Stimulated activated CD8-positive, alpha-beta memory T cell treated with anti-CD3 and anti-CD28 coated beads, Interleukin-4, amount 100 ng/mL, for 48 hours (primary cell): ENCODE measurements at regions not wholly inside any gene's neighbourhood (a gene's known extent, or its start where the extent isn't known, plus 50 kb on each side); places are given as distances from the start of the nearest gene placed in this dataset.

ENCODE experiments used
- DNase-seq: peaks from one replicate; pipeline ENCODE4 v3.0.0-alpha.2; 2020

- DNase-seq: no peak
Measured at GRCh38 chr7:21099432-21099831, 312.7 kb upstream of the SP8 start.

GRCh38 chr7:21099955-21100354, 313.3 kb upstream of the SP8 start:
- no peak for DNase-seq

DNA sequence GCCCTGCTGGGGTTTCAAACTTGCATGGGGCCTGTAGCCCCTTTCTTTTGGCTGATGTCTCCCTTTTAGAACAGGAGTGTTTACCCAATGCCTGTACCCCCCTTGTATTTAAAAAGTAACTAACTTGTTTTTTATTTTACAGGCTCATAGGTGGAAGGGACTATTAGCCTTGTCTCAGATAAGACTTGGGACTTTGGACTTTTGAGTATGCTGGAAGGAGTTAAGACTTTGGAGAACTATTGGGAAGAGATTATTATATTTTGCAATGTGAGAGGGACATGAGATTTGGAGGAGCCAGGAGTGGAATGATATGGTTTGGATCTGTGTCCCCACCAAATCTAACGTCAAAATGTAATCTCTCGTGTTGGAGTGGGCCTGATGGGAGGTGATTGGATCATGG, 314.9 kb upstream of the SP8 start:
- DNase-seq: no peak

DNA sequence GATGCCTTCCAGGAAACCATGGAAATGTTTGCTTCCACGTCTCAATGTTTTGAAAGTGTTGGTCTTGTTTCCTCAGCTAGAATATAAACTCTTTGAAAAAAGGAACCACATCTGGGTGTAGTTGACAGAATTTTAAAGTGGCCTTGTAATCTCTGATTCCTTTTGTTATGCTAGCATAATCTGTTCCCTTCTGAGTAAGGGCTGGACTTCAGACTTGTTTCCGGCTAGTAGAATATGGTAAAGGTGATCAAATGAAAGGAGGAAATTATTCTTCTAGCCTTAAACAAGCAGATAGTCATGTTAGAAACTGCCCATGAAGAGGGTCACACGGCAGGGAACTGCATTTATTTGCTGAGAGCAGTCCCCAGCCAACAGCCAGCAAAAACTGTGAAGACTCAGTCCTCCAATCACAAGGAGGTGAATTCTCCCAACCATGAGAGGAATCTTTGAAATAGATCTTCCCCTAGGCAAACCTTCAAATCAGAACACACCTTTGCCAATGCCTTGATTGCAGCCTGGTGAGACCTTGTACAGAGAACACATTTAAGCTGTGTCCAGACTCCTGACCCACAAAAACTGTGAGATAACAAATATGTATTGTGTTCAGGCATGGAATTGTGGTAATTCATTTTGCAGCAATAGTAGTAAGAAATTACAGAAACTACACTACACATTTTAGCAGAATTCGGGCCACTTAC, 316.9 kb upstream of the SP8 start:
- DNase-seq: no peak

GRCh38 chr7:21104124-21104500, 317.4 kb upstream of the SP8 start:
- DNase-seq: no peak

DNA sequence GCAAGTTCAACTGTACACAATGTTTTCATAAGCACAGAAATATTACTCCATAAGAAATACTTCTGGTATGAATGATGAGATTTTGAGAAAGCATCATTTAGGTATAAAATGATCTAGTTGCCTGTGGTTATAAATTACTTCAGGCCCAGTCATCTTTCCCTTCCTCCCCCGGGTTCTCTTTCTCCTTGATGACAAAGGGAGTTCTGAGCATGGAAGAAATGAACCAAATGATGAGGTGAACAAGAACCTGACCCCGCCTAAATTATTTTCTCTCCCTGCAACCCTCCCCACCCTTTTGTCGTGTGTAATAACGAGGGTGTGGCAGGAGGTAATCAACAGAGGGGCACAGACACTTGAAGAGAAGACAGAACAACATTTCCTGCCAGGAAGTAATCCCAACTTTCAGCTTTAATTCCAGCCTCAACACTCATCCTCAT, 319.6 kb upstream of the SP8 start:
- DNase-seq: no peak

GRCh38 chr7:21107101-21107500, 320.4 kb upstream of the SP8 start:
- DNase-seq: no peak

- no peak for DNase-seq
Measured at GRCh38 chr7:21108182-21108581, 319.7 kb upstream of the SP4 start.

DNA sequence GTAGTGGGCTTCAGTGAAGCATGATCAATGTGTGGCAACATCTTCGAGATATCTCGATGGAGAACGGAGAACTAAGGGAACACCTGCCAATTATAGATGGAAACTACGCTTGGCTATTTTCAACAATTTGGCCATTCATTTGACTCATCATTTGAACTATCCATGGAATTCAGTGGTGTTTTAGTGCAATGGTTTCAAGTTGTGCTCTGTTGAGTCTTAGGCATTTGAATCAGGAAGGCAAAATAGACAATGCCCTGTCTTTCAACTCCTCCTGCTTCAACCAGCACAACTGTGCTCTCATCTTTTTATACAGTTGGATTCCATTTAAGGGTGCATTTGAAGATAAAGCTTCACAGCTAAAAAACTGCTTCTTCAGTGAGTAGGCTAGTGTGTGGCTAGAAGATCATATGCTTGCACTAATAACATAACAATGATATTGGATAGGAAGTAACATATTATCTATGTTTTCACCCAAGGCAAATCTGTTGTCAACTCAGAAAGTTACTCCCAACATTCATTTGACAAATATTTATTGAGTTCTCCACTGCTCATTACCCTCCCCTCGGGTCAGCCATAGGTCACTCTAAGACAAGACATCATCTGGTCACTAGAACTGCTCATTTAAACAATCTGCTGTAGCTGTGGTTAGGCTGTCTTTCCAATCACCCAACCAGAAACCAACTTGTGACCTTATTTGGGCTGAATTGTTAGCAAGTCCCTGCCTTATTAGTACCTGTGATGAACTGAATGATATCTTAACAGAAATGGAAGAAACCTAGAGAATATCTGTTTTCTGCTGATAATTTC, 314.1 kb upstream of the SP4 start:
- no peak for DNase-seq

GRCh38 chr7:21123586-21123985, 304.3 kb upstream of the SP4 start:
- DNase-seq: no peak

- DNase-seq: no peak
Measured at GRCh38 chr7:21125297-21125696, 302.6 kb upstream of the SP4 start.

DNA sequence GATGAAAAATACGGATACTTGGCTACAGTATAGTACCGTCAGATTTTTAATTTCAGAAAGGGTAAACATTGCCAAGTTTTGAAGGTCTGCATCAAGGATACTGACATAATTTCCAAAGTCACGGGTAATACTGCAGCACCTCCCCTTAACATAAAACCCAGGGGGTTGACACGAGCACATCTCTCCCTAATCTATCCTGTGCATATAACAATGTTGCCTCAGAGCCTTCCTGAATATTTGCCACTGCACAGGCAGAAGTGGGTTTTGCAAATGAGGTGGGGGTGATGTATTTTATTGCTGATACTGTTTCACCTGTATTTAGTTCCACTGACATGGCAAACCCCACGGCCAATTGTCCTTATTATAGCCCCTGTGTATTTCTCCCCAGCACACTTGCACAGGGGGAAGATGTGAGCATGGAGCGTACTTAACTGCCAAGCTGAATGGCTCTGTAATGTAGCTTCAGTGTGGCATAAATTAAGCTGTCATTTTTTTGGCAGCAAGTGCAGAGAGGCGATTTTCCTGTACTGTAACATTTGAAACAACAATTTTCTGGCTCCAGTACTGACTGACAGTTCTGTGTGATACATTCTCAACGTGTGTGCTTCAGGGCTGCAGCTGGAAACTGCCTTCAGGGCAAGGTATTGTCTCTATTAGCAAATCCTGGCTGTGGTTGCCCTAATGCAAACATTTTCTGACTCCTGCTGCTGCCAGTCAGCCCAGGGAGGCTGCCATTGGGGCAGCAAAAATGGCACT, 299.6 kb upstream of the SP4 start:
- no peak for DNase-seq

DNA sequence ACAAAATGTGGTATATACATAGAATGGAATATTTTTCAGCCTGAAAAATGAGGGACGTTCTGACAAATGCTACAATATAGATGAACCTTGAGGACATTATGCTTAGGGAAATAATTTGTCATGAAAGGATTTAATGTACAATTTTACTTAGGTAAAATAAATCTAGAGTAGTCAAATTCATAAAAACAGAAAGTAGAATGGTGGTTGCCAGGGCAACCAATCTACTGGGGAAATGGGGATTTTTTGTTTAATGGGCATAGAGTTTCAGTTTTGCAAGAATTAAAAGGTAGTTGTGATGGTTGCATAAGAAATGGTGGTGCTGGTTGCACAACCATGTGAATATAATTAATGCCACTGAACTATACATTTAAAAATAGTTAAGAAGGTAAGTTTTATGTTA, 296.0 kb upstream of the SP4 start:
- DNase-seq: no peak

DNA sequence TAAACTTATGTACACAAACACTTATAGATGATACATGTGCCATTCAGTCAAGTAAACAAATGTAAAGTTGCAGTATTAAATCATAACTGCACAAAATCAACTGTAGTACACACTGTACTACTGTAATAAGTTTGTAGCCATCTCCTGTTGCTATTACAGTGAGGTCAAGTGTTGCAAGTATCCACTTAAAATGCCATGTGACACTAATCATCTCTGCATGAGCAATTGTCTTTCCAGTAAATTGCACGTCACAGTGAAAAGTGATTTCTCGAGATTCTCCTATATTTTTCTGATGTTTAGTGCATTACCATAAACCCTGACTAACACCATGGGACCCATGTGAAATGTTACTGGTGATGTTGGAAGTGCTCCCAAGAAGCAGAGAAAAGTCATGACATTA, 293.3 kb upstream of the SP4 start:
- no peak for DNase-seq

DNA sequence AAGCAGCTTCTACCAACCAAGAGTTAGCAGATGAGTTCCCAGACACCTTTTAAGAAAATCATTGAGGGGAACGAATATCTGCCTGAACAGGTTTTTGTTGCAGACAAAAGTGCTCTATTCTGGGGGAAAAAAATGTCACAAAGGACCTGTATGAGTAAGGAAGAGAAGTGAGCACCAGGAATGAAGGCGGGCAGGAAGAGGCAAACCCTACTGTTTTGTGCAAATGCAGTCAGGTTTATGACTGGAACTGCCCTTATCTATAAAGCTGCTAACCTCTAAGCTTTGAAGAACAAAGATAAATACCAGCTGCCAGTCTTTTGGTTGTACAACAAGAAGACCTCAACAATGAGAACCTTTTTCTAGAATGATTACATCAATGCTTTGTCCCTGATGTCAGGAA, 292.4 kb upstream of the SP4 start:
- no peak for DNase-seq

- DNase-seq: no peak
Measured at GRCh38 chr7:21137640-21138039, 290.2 kb upstream of the SP4 start.

DNA sequence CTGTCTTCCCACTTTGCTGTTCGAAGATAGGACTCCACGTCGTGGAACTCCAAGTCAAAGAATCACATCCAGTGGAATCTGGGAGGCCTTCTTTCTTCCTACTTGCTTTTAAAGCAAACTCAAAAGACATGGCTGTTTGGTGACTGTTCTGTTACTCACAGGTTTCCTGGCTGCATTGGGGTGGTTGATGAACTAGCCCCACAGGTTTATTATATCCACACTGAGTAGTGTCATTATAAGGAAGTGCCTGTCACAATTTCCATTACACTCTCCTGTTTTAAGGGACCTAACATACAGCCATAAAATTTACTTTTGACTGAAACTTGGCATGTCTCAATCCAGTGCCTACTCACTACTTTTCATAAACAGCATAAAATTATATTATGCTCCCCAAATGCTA, 287.3 kb upstream of the SP4 start:
- DNase-seq: no peak

- DNase-seq: no peak
Measured at GRCh38 chr7:21141476-21141875, 286.4 kb upstream of the SP4 start.

- no peak for DNase-seq
Measured at GRCh38 chr7:21142081-21142480, 285.8 kb upstream of the SP4 start.

DNA sequence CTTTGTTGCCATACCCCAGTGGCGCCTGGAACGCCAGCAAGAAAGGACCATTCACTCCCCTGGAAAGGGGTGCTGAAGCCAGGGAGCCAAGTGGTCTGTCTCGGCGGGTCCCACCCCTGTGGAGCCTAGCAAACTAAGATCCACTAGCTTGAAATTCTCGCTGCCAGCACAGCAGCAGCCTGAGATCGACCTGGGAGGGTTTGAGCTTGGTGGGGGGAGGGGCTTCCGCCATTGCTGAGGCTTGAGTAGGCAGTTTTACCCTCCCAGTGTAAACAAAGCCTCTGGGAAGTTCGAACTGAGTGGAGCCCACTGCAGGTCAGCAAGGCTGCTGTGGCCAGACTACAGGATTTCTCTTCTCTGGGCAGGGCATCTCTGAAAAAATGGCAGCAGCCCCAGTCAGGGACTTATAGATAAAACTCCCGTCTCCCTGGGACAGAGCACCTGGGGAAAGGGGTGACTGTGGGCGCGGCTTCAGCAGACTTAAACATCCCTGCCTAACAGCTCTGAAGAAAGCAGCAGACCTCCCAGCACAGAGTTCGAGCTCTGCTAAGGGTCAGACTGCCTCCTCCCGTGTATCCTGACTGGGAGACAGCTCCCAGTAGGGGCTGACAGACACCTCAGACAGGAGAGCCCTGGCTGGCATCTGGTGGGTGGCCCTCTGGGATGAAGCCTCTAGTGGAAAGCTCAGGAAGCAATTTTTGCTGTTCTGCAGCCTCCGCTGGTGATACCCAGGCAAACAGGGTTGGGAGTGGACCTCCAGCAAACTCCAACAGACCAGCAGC, 281.1 kb upstream of the SP4 start:
- no peak for DNase-seq

DNA sequence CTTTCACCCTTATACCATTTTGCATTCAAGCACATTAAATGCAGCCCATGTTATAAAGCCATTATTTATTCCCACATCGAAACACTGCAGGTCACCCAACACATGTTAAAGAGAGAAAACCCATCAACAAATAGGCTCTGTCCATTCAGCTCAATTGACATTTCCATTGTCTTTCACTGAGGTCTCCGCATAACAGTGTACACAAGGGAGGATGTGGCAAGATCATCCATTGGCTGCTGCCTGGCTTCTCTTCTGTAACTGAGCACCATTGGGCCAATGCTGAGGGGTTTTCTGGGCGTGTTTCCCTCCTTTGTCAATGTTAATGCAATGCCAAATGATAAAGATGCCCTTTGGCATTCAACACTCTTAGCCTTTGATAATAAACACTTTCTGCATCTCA, 278.1 kb upstream of the SP4 start:
- no peak for DNase-seq

DNA sequence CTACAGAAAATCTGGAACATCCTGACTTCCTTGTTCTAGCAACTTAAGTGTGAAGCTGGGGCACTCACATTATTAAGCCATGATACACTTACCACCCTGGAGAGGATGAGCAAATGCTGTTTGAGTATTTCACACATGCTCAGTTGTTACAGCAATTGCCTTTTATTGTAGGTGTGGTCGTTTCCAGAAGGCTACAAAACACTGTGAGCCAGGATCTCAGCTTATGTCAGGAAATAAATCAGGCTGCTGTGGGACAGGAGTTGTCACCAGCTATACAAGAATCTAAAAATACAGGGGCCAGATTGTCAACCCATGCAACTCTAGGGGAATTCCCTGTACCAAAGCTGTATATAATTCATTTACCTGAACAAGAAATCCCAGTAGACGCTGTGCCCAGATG, 273.3 kb upstream of the SP4 start:
- no peak for DNase-seq

DNA sequence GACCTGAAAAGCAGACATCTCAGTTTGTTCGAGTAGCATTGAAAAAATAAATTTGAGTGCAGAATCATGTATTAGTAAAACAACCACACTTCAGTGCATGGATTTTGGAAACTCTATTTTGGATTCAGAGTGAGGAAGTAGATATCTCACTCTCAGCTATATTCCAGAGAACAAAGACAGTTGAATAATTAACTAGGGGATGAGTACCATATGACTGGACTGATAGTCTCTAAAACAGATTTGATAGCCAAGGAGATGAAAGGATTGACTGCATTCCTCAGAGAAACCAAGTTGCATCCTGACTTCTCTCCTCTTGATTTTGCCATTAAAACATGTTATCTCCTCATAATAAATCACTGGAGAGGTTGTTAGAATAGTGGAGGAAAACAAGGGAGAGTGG, 268.4 kb upstream of the SP4 start:
- no peak for DNase-seq
